HPDE6-E6E7 (cell line): ENCODE measurements at regions not wholly inside any gene's neighbourhood (a gene's known extent, or its start where the extent isn't known, plus 50 kb on each side); places are given as distances from the start of the nearest gene placed in this dataset.
A peak's percentile ranks its signal among the peaks of the same experiment; 100 is the strongest.

ENCODE experiments used
- DNase-seq: peaks from one replicate; pipeline ENCODE4 v3.0.0; 2011; ENCODE audit warnings: missing footprints; ENCODE audit errors: extremely low spot score

DNA sequence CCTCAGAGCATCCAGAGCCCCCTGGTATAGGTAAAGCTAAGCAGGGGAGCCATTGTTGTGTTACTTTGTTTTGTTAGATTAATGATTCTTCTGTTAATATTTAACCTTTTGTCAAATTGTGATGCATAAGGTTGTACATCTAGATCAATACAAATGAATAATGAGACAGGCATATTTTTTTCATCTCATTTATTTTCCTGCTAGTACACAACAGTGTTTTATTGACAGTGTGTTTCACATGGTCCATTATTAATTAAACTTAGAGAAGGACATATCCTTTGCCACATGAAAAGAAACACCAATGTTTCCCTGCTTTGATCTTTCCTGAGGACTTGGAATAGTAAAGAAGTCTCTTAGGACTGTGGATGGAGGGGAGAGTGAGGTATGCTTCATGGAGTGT, 543.6 kb upstream of the CFAP20DC start:
- DNase-seq = no peak

DNA sequence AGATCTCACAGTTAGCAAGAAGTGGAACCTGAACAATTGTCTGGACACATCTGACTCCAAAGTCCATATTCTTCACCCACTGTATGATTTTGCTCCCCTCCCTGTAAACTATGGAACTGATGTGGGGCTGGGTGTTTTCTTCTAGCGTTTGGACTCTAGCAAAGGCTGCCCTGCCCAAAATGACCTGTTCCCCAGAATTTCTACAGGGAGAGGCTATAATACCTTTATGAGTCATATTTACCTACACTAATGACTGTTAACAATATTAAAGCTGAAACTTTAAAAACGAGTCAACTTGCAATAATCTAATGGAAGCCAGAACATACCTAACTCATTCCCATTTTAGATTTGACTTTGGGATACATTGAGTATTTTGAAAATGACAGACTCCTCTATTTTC, 531.2 kb upstream of the CFAP20DC start:
- DNase-seq = no peak

DNA sequence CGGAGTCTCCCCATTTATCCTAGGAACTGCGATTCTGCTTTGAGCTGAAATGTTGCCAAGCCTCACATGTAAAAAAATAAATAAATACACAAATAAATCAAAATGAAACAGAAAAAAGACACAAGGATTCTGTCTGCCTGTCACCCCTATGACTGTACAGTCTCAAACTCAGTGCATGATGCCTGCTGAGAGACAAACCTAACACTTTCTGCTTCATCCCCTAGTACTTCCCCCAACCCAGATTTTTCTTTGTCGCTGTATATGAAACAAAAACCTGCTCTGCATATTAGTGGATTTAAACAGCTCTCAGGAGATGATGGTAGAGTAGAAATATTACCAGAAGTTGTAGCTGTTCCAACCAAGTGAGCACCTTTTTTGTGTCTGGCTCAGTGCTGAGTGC, 530.7 kb upstream of the CFAP20DC start:
- DNase-seq = no peak

DNA sequence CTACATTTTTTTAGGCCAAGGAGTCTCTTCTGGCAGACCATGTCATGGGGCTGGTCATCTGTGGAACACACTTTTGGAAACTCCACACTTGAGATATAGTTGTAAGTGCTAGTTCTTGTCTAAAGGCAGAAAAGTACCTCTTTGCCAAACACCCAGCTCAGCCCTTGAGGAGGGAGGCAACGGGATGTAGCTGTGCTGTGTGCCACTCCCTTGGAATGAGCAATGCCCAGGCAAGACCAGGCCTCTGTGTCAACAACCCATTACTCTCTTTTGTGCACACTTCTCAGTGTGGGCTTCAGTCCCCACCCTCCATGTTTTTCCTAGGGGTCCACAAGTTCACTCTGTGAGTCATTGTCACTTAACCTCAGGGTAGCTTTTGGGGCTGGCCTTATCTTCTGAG, 528.3 kb upstream of the CFAP20DC start:
- no peak for DNase-seq

DNA sequence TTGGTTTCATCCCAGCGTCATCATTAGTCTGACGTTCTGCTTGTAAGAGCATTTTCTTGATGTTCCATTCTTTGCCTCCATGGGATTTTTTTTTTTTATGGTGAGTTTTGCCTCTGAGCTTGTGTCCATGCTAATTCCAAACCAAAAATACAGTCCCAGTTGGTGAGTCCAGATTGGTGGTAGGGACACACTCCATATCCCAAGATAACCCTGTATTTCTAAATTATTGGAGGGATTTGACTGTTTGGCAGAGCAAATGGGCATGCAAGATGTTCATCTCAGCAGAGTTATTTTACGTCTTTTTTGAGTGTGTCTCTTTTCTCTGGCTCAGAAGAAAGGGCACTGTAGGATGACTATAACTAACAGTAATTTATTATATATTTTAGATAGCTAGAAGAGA, 526.8 kb upstream of the CFAP20DC start:
- DNase-seq = no peak

DNA sequence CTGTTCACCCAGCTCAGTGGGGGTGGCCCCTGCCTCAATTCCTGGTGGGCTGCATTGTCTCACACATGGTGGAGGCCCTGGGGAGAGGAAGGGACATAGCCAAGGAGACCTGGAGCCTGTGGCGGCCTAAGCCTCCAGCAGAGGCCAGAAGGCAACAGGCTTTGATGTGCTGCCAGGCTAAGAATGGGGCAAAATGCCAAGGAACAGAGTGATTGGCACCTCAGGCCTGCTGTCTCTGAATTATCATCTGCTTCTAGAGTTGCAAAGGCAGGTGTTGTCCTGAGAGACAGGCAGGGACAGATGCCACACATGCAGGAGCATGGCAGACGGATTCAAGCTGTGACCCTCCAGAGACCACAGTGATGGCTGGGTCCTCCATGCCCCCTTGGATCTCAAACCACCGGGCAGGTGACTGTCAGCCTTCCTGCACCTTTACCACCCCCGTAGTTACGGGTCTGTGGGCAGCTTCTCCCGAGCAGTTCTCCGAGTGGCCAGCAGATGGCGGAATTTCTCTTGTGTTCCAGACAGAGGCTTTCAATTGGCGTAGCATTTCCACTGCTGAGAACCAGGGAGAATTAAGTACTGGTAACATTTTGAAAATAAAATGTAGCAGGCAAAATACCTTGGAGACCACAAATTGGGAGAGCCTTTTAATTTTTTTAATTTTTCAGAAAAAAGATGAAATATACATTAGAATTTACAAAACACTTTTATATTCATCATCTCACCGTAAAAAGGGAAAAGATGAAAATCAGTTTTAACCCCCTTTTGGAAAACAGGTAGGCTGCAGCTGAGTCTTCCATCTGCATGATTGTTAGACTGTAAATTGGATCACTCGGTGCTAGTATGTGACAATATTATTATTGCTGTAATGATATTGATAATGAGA, 525.5 kb upstream of the CFAP20DC start:
- DNase-seq = peak; percentile 31

DNA sequence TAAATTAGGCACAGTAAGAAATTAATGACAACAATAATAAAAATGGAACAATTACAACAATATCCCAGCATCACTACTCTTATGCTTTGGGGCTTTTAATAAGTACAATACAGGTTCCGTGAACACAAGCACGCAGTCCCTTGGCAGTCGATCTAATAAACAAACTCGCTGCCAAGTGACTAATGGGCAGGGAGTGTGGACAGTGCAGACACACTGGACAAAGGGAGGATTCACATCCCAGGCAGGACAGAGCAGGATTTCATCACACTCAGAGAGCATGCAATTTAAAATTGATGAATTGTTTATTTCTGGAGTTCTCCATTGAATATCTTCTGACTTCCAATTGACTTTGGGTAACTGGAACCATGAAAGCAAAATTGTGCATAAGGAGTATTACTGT, 524.1 kb upstream of the CFAP20DC start:
- no peak for DNase-seq

DNA sequence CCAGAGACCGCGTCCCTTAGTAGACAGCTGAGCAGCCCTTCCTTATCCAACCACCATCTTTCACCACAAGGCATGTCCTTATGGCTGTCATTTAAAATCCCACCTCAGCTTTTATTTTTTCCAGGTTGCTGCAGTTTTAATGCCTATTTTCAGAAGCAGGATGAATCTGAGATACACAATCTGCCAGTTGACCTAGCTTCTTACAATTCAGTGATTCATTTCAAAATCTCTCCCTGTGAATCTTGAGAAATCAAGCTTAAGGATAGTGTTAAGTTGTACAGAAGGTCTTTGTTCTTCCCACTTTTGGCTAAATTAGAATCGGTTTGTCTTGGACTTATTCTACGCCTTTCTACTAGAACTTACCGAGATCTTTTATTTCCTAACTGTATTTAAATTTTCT, 522.3 kb upstream of the CFAP20DC start:
- no peak for DNase-seq

DNA sequence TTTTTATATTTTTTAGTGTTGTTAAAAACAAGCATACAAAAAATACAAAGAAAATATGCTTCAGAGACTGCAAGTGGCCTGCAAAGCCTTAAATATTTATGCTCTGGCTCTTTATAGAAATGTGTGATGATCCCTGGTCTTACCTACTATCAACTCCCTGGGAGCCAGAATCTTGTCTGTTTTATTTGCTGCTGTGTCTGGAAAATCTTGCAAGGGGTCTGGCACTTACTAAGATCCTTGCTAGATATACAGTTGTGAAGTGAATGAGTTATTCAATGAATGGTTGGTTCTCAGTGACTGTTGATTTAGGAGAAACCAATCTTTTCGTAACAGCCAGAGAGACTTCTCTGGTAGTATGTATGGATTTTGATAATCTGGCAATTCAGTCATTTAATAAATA, 521.0 kb upstream of the CFAP20DC start:
- no peak for DNase-seq

DNA sequence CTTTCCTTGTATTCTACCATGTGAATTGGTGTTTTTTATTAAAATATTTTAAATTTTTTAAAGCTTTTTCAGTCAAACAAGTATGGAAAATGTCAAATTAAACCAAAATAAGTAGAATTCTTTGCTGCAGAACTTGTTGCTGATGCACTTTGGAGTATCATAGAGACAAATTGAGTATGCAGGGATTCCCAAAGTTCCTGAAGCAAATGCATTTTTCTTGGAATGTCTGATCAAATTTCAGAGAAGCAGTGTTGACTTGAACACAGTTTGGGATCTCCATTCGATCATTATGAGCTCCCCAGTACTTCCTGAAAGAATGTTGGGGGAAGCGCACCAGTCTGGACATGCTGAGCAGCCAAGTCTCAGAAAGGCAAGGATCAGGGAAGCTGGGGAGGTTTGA, 517.8 kb upstream of the CFAP20DC start:
- DNase-seq = no peak

DNA sequence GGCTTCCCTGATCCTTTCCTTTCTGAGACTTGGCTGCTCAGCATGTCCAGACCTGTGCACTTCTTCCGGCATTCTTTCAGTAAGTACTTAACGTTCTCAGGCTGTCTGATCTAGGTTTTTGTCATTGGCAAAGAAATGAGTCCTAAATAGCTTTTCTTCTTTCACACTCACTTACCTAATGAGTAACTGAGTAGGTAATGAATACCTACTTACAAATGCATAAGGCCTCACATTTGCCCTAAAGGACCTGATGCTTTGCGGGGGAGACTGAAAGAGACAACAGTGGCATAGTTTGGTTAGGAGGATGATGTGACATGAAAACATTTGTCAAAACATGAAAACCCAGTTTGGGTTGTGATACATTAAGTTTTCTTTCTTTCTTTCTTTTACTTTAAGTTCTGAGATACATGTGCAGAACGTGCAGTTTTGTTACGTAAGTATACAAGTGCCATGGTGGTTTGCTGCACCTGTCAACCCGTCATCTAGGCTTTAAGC, 516.7 kb upstream of the CFAP20DC start:
- peak; percentile 33 for DNase-seq

DNA sequence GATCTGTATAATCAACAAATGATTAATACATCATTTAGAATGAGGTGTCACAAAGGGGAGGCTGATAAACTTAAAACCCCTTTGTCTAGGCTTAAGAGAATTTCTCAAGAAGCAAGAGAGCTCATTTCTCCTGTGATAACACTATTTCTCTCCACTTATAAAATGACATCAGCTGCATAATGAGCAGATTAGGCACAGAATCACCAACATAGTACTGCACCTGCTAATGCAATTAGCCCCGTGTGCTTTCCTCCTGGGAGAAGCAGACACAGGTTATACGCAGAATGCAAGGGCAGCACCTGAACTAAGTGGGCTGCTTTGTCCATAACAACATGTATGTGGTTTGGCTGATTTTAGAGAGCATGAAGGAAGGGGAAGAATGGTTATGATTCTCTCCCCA, 515.3 kb upstream of the CFAP20DC start:
- no peak for DNase-seq

DNA sequence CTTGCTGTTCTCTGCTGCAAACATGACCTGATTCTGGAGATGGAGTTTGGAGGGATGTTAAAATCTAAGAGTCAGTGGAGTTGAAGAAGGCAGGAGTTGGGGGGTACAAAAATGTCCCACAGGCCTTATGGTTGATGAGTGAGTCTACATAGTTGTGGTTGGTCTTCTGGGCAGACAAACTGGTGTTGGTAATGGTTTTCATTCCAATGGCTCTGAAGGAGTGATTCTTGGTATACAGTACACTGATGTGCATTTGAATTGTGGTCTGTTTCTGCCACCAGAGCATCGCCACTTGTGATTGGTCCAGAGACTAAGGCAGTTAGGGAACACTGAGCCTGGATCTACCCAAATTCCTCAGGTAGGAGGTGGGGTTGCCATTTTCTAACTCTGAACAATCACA, 514.1 kb upstream of the CFAP20DC start:
- DNase-seq = no peak

DNA sequence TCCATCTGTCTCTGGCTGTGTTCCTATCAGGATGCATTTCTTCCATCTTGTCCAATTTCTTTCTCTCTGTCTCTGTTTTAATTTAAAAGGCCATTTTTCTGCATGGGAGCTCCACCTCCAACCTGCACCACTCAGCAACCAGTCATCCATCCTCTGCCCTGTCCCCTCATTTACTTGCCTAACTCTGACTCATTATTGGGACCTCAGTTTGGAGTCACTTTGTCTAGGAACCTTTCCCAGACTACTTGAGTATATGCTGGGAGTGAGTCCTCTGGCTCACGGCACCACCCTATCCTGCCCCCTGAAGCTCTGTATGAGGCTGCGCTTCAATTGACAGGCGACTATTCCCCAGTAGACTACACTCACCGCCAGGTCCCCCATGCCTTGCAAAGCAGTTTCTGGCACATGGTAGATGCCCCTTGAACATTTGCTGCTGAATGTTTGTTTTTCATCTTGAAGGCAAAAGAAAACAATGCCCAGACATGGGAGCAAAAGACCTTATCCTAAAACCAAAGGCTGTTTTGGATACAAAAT, 513.3 kb upstream of the CFAP20DC start:
- DNase-seq = no peak

DNA sequence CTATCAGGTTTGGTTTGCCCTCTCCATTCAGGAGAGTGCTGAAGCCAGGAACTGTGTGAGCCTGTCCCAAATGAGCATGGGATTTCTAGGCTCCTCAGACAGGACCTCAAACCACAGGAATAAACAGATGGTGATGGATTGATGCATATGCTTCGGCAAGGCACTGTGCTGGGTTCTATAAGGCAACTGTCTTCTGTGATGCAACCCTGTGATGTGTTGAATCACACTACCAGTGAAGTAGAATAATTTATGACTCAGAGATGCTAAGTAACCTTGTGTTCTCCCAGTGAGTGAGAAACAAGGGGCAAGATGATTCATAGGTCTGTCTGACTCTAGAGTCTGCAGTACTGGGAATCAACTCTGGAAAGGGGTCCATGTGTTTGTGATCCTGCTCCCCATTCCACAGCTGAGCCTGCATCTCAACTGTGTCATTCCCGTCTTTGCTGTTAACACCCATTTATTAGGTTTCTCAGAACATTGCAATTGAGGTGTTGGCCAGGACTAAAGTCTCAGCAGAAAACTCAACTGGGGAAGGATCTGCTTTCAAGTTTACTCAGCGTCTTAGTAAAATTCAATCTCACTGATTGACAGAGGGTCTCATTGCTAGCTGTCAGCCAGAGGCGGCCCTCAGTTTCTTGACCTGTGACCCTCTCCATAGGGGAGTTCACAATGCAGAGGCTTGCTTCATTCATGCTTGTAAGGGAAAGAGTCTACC, 510.1 kb upstream of the CFAP20DC start:
- DNase-seq = peak; percentile 70

DNA sequence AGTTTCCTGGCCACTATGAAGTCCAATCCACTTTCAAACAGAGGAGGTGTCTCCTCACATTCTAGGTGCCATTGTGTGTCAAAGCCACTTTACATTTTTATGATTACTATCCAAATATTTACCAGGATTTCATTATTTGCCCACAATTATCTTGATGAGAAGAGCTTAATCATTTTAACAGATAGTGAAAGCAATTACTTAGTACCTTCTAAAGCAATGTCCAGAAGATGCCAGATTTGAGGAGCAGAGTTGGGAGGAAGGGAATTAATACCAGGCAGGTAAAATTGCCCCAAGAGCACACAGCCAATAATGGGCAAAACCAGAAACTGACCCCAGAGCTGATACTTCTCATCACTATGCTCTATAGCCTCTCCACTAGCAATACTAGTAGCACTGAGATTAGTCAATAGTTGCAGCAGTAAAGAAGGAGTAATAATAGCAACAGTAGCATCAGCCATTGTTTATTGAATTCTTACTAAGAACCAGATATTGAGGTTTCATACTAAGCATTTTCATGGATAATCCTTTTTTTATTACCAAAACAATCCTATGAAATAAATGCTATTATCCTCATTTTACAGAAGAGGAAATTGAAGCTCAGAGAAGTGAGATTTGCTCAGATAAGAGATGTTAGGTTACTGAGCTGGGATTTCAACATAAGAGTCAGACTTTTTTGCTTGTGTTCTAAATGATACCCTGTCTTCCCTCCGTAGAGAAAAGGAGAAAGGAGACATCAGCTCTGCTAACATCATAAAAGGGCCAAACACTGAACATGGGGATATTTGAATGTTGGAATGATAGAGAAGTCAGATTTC, 509.3 kb upstream of the CFAP20DC start:
- DNase-seq = no peak

DNA sequence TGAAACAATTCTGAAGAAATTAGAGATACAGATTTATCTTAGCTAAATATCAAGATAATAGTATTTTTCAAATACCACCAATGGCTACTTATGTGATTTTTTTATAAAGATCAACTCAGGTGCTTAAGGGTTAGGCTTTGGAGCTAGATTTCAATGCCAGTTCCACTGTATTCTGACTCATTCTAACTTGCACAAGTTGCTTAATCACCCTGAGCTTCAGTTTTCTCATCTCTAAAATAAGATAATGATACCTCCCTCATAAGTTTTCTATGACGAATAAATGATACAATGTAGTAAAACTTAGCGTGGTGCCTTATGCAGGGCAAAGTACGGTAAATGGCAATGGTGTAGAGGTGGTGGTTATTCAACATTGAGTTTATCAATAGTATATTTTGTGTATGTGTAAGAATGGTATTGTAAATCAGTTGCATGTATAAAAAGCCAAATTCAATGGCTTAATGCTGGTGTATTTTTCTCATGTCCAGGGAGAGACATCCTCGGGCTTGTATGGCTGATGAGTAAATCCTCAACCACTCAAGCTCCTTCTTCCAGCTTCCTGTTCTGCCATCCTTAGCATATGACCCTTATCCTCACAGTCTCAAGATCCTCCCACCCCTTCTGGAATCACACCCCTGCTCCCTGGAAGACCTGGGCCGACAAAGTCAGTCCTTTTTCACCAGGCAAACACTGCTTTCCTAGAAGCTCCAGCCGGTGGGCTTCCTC, 505.9 kb upstream of the CFAP20DC start:
- no peak for DNase-seq

DNA sequence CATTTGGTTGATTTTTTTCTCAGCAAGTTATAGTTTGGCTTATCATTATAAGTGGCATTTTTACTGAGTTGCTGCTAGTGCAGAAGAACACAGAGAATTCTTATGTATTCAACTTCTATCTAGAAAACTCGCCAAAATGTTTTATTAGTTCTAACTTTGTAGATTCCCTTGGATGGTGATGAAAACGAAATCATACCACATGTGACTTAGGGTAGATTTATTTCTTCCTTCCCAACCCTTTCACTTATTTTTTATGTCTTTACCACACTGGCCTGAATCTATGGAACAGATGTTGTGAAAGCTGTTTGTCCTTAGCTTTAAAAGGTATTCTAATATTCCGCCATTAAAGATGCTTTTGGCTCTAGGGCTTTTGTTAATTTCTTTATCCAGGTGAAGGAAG, 503.3 kb upstream of the CFAP20DC start:
- DNase-seq = no peak

DNA sequence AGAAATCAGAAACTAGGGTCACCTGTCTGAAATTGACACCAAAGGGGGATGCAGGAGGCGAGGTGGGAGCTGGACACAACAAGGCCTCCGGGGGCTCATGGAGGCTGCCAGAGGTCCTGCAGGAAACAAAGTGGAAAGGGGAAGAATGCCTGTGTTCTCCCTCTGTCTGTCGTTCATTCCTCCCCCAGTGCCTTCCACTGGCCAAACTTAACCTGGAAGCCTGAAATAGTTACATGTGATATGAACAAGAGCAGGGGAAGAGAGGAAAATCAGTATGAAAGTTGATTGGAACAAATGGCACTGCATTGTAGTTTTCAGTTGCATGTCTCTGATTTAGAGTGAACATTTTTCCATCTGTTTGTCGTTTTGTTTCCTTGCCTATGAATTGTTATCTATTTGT, 502.0 kb upstream of the CFAP20DC start:
- no peak for DNase-seq

DNA sequence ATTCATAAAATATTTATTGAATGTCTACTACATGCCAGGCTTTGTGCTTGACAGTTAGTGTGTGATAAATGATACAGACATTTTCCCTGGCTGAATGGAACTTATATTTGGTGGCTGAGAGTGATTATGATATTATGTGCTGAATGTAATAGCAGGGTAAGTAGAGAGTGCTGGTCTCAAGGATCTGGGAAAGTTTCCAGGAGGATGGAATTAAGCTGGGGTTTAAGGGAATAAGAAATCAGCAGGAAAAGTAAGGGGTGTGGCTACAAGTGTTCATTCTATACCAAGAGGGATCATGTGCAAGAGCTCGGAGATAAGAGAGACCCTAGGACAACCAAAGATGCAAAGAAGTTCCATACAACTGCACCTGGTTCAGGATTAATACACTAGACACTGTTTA, 500.1 kb upstream of the CFAP20DC start:
- no peak for DNase-seq

DNA sequence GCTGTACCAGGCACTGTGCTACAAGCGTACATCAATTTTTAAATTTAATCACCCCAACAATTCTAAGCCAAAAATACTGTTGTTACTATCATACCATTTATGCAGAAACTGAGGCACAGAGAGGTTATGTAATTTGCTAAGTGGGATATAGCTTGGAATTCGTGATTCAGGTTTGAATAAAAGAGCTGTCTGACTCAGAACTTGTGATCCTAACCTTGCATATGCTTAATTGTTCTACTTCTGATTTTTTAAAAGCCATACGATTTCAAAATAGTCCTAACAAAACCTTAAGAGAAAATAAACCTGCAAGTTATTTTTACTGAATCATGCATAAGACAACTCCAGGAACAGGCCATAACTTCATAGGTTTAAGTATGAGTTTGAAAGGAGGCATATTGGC, 498.0 kb upstream of the CFAP20DC start:
- no peak for DNase-seq
